ENCODE measurements at regions not wholly inside any gene's neighbourhood (a gene's known extent, or its start where the extent isn't known, plus 50 kb on each side); places are given as distances from the start of the nearest gene placed in this dataset.

DNA sequence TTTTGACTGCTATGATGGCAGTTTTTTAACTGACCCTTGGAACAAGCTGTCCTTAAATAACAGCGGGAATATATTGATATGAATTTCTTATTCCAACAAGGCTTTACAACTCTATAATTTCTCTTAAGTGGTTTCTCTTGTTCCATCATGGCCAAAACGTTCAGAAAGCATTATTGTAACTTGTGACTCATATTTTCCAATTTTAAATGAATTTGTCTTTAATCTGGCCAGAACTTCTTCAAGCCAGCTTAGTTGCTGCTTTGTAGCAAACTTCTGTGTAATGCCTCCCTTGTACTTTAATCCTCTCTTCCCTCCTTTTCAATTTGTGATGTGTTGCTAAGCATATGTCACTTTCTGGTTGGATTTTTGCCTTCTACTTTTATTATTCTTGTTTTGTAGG, 271.9 kb downstream of the KIF20B start:
- Histone ChIP-seq H3K4me3 (ENCODE audit: control insufficient read depth in 2 of 3, extremely low read depth in 1 of 3, insufficient read depth in 2 of 3, low read depth in 1 of 3, low read length in 3 of 3) (no peak overlapping the region), H3K27ac (ENCODE audit: control insufficient read depth, insufficient read depth, low read length) (no peak overlapping the region), H3K79me2 (ENCODE audit: control insufficient read depth, insufficient read depth, low read length) (no peaks in the 10 kb centered on the region), H3K9me3 (ENCODE audit: control insufficient read depth, low read depth, low read length) (no peaks in the 10 kb centered on the region), H4K20me1 (ENCODE audit: control insufficient read depth, extremely low read depth, insufficient read depth, low read length) (no peaks in the 10 kb centered on the region), H3K4me1 (ENCODE audit: control insufficient read depth, extremely low read depth, insufficient read depth, low read length) (peaks cover 6% of the 10 kb centered on the region), H3K36me3 (ENCODE audit: control insufficient read depth in 2 of 2, extremely low read depth in 1 of 2, insufficient read depth in 2 of 2, low read length in 2 of 2) (no peaks in the 10 kb centered on the region), H2AFZ (ENCODE audit: control insufficient read depth, low read length) (no peak overlapping the region), H3K4me2 (ENCODE audit: control insufficient read depth, extremely low read depth, insufficient read depth, low read depth, low read length) (no peak overlapping the region), H3K9ac (ENCODE audit: control insufficient read depth, extremely low read depth, insufficient read depth, low read length) (no peak overlapping the region), H3K27me3 (ENCODE audit: control insufficient read depth, extremely low read depth, insufficient read depth, low read length) (no peaks in the 10 kb centered on the region), H3K9me1 (ENCODE audit: control insufficient read depth, extremely low read depth, insufficient read depth, low read length) (no peaks in the 10 kb centered on the region)
- dilution Hi-C loops (cut with MboI; ENCODE audit: extremely low pct_ligation_motif_present, low sequenced_read_pairs): no loop called here
- TF ChIP-seq EZH2 (IDR thresholded peaks at IDR 0.05; ENCODE audit: low read length): no peak
- TF ChIP-seq, protein P1, sequence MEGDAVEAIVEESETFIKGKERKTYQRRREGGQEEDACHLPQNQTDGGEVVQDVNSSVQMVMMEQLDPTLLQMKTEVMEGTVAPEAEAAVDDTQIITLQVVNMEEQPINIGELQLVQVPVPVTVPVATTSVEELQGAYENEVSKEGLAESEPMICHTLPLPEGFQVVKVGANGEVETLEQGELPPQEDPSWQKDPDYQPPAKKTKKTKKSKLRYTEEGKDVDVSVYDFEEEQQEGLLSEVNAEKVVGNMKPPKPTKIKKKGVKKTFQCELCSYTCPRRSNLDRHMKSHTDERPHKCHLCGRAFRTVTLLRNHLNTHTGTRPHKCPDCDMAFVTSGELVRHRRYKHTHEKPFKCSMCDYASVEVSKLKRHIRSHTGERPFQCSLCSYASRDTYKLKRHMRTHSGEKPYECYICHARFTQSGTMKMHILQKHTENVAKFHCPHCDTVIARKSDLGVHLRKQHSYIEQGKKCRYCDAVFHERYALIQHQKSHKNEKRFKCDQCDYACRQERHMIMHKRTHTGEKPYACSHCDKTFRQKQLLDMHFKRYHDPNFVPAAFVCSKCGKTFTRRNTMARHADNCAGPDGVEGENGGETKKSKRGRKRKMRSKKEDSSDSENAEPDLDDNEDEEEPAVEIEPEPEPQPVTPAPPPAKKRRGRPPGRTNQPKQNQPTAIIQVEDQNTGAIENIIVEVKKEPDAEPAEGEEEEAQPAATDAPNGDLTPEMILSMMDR (optimal IDR thresholded peaks at IDR 0.05 in 1 of 3, IDR thresholded peaks at IDR 0.05 in 1 of 3, conservative IDR thresholded peaks at IDR 0.05 in 1 of 3; ENCODE audit: extremely low read depth in 1 of 3, insufficient read depth in 2 of 3, low read length in 3 of 3): no peak
- FAIRE-seq: no peak
- no peak for DNase-seq (ENCODE audit: low read depth, low spot score)

DNA sequence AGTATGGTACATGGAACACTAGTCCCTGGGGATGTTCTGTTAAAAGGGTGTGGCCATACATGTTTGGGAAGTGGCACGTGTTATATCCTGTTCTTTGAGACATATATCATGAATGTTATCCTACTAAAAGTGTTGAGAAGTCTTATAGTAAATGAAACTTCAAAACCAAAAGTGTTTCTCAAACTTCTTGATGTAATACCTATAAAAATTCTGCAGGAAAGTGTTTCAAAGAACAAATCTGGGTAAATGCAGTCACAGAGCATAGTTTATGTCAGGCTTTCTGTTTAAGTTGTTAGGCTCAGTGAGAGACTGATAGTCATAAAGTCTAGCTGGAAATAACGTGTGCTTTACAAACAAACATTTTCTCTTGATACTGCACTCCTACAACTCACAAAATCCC, 273.7 kb downstream of the KIF20B start:
- Histone ChIP-seq H4K20me1 (ENCODE audit: control insufficient read depth, extremely low read depth, insufficient read depth, low read length) (no peaks in the 10 kb centered on the region), H3K4me3 (ENCODE audit: control insufficient read depth in 2 of 3, extremely low read depth in 1 of 3, insufficient read depth in 2 of 3, low read depth in 1 of 3, low read length in 3 of 3) (no peak overlapping the region), H3K9me3 (ENCODE audit: control insufficient read depth, low read depth, low read length) (no peaks in the 10 kb centered on the region), H3K9ac (ENCODE audit: control insufficient read depth, extremely low read depth, insufficient read depth, low read length) (no peak overlapping the region), H3K9me1 (ENCODE audit: control insufficient read depth, extremely low read depth, insufficient read depth, low read length) (no peaks in the 10 kb centered on the region), H3K27me3 (ENCODE audit: control insufficient read depth, extremely low read depth, insufficient read depth, low read length) (no peaks in the 10 kb centered on the region), H3K4me1 (ENCODE audit: control insufficient read depth, extremely low read depth, insufficient read depth, low read length) (peaks cover 6% of the 10 kb centered on the region), H2AFZ (ENCODE audit: control insufficient read depth, low read length) (no peak overlapping the region), H3K79me2 (ENCODE audit: control insufficient read depth, insufficient read depth, low read length) (no peaks in the 10 kb centered on the region), H3K27ac (ENCODE audit: control insufficient read depth, insufficient read depth, low read length) (no peak overlapping the region), H3K36me3 (ENCODE audit: control insufficient read depth in 2 of 2, extremely low read depth in 1 of 2, insufficient read depth in 2 of 2, low read length in 2 of 2) (no peaks in the 10 kb centered on the region), H3K4me2 (ENCODE audit: control insufficient read depth, extremely low read depth, insufficient read depth, low read depth, low read length) (no peak overlapping the region)
- FAIRE-seq (no peak), DNase-seq (ENCODE audit: low read depth, low spot score) (no peak)
- TF ChIP-seq, protein P1 (optimal IDR thresholded peaks at IDR 0.05 in 1 of 3, IDR thresholded peaks at IDR 0.05 in 1 of 3, conservative IDR thresholded peaks at IDR 0.05 in 1 of 3; ENCODE audit: extremely low read depth in 1 of 3, insufficient read depth in 2 of 3, low read length in 3 of 3): no peak
- TF ChIP-seq EZH2 (IDR thresholded peaks at IDR 0.05; ENCODE audit: low read length): no peak
- dilution Hi-C loops (cut with MboI; ENCODE audit: extremely low pct_ligation_motif_present, low sequenced_read_pairs): no loop called here
